ENCODE measurements at regions not wholly inside any gene's neighbourhood (a gene's known extent, or its start where the extent isn't known, plus 50 kb on each side); places are given as distances from the start of the nearest gene placed in this dataset.

DNA sequence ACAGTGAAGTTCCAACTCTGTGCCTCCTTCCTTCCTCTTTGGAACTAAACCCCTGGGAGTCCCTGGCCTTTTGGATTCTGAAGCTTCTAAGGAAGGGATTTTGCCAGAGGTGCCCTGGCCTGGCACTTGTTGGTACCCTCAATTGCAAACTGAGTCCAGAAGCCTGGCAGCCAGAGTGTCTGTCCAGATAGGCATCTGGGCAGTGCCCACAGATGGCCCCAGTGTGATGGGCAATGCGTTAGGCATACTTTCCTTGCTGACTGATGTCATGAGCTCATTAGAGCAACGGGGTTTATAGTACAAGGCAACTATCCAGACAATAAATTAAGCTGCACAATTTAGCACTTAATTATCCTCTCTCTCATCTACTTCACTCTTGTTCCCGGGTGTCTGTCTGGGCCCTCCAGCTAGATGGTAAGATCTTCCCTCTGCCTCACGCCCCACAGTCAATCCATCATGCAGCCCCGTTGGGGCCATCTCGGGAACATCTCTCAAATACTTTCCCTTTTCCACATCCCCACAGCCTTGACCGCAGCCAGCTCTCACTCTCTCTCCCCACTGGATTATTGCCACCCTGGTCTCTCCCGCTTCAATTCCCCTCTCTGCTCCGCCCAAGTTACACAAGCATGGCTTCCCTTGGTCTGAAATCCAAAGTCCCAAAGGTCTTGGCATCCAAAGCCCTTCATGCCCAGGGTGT lies 157.5 kb upstream of the SMIM23 start:
- Mint-ChIP-seq H3K27me3 (peaks cover 14% of the 10 kb centered on the region), H3K36me3 (ENCODE audit: low read depth) (no peaks in the 10 kb centered on the region), H3K4me1 (no peaks in the 10 kb centered on the region), H3K4me3 (no peak overlapping the region), H3K9me3 (no peaks in the 10 kb centered on the region), H3K27ac (no peak overlapping the region)
- intact Hi-C loops (cut with micrococcal nuclease) = no loop called here
- ChIA-PET POLR2A (no interaction called here), CTCF (no interaction called here)
- TF ChIP-seq, protein P1, sequence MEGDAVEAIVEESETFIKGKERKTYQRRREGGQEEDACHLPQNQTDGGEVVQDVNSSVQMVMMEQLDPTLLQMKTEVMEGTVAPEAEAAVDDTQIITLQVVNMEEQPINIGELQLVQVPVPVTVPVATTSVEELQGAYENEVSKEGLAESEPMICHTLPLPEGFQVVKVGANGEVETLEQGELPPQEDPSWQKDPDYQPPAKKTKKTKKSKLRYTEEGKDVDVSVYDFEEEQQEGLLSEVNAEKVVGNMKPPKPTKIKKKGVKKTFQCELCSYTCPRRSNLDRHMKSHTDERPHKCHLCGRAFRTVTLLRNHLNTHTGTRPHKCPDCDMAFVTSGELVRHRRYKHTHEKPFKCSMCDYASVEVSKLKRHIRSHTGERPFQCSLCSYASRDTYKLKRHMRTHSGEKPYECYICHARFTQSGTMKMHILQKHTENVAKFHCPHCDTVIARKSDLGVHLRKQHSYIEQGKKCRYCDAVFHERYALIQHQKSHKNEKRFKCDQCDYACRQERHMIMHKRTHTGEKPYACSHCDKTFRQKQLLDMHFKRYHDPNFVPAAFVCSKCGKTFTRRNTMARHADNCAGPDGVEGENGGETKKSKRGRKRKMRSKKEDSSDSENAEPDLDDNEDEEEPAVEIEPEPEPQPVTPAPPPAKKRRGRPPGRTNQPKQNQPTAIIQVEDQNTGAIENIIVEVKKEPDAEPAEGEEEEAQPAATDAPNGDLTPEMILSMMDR (IDR thresholded peaks at IDR 0.05) = no peak
- ATAC-seq (ENCODE audit: low read depth) = no peak
- DNase-seq = no peak

DNA sequence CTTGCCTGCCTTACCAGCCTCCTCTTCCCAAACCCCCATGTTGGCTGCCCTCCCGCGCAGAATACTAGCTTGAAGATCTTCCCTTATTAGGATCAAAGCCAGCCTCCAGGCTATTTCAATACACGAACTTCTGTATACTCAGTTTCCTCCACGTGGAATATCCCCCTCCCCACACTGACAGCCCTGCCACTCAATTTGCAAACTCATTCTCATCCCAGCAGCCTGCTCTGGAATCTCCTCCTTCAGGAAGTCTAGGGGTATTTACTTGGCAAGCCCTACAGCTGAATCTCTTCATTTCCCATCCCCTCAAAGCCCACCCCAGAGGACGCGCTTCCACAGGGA lies 157.0 kb upstream of the SMIM23 start:
- Mint-ChIP-seq H3K9me3 (no peaks in the 10 kb centered on the region), H3K36me3 (ENCODE audit: low read depth) (no peaks in the 10 kb centered on the region), H3K27me3 (peaks cover 14% of the 10 kb centered on the region), H3K4me3 (no peak overlapping the region), H3K4me1 (peaks cover 3% of the 10 kb centered on the region), H3K27ac (no peak overlapping the region)
- CTCF ChIA-PET = no interaction called here
- intact Hi-C loops (cut with micrococcal nuclease) = no loop called here
- TF ChIP-seq, protein P1 (IDR thresholded peaks at IDR 0.05) = no peak
- POLR2A ChIA-PET = no interaction called here
- no peak for ATAC-seq (ENCODE audit: low read depth)
- DNase-seq = no peak

DNA sequence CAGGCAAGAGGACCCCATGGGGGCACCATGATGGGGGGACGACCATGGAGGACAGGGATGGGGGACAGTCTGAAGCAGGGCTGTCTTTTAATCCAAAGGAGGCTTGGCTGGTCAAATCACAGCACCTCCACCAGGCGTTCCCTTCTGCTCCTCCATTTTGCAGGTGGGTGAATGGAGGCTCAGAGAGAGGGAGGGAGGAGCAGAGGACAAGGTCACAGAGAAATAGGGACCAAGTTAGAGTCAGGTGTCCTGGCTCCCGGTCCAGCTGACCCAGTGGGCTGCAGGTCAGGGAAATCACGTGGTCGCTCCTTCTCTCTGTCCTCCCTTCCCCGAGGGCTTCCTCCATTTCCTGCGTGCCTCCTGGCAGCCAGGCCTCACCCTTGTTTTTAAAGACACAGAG lies 156.4 kb upstream of the SMIM23 start:
- DNase-seq (no peak), ATAC-seq (ENCODE audit: low read depth) (no peak)
- peaks cover 9% of the 10 kb centered on the region for H3K4me1 Mint-ChIP-seq
- TF ChIP-seq, protein P1 (IDR thresholded peaks at IDR 0.05) = no peak
- CTCF ChIA-PET = no interaction called here
- peaks cover 14% of the 10 kb centered on the region for H3K27me3 Mint-ChIP-seq
- H3K27ac Mint-ChIP-seq = no peak overlapping the region
- no peaks in the 10 kb centered on the region for H3K9me3 Mint-ChIP-seq
- intact Hi-C loops (cut with micrococcal nuclease) = no loop called here
- POLR2A ChIA-PET = no interaction called here
- no peaks in the 10 kb centered on the region for H3K36me3 Mint-ChIP-seq (ENCODE audit: low read depth)
- no peak overlapping the region for H3K4me3 Mint-ChIP-seq

DNA sequence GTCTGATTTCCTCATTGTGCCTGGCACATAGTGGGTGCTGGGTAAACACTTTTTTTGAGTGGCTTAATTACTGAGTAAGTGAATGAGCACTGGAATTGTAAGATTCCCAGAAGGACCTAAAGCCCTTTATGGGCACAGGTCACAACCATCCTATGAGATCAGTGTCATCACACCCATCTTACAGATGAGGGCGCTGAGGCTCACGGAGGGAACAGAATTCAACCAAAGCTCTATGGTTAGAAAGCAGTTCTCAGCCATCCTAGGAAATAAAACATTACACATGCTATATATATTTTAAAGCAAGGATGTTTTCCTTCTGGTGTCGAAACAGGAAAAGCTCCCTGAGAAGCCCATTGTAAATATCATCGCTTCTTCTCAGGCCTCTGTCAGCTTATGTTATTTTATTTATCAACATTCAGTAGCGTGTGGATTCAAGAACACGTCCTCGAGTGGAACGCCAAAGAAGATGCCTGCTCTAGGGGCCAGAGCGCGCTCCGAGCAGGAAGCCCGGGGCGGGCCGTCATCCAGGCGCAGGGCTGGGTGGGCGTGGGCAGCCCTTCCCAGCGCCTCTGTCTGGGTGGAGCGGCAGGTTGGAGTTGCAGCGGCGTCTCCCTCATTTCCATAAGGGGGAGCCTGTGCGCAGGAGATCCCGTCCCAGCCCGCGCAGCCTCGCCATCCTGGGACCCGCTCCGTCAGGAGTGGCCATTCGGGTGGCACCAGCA lies 155.8 kb upstream of the SMIM23 start:
- ChIA-PET CTCF (no interaction called here), POLR2A (no interaction called here)
- Mint-ChIP-seq H3K36me3 (ENCODE audit: low read depth) (no peaks in the 10 kb centered on the region), H3K4me3 (no peak overlapping the region), H3K27ac (no peak overlapping the region), H3K27me3 (peaks cover 14% of the 10 kb centered on the region), H3K4me1 (peaks cover 12% of the 10 kb centered on the region), H3K9me3 (no peaks in the 10 kb centered on the region)
- DNase-seq (no peak), ATAC-seq (ENCODE audit: low read depth) (no peak)
- TF ChIP-seq, protein P1 (IDR thresholded peaks at IDR 0.05) = no peak
- intact Hi-C loops (cut with micrococcal nuclease) = no loop called here

DNA sequence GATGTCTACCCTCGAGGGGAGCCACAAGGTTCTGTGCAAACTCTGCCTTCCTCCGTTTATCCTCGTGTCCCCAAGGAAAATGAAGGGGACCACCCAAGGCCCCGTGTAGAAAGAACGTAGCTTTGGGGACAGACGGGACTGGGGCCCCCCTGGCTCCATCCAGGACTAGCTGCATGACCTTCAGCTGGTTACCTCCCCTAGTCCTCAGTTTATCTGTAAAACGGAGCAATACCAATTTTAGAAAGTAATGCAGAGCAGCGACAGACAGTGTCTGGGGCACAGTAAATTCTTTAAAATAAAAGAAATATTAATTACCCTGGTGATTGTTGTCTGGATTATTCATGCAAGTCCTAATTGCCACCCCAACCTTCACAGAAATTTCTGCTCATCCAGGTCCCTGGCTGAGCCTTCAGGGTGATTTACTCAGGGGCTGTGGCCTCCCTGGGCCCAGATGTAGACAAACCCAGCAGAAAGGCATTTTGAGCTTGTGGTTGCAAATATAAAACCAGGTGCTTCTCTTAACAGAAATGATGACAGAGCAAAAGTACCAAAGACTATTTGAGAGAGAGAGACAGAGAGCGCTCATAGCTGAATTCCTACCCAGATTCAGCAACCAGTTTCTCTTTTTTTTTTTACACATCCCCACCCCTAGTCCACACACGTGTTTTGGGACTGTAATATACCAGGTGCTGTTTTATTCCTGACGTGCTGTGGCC lies 155.1 kb upstream of the SMIM23 start:
- TF ChIP-seq, protein P1 (IDR thresholded peaks at IDR 0.05) = no peak
- DNase-seq = no peak
- CTCF ChIA-PET = no interaction called here
- peaks cover 12% of the 10 kb centered on the region for H3K4me1 Mint-ChIP-seq
- no peaks in the 10 kb centered on the region for H3K36me3 Mint-ChIP-seq (ENCODE audit: low read depth)
- POLR2A ChIA-PET = no interaction called here
- H3K27ac Mint-ChIP-seq = no peak overlapping the region
- intact Hi-C loops (cut with micrococcal nuclease) = no loop called here
- peaks cover 14% of the 10 kb centered on the region for H3K27me3 Mint-ChIP-seq
- H3K9me3 Mint-ChIP-seq = no peaks in the 10 kb centered on the region
- ATAC-seq (ENCODE audit: low read depth) = no peak
- H3K4me3 Mint-ChIP-seq = no peak overlapping the region

All from activated B cell treated with CpG ODN at 0.5 μM for 24 hours (primary cell).